ENCODE measurements at regions not wholly inside any gene's neighbourhood (a gene's known extent, or its start where the extent isn't known, plus 50 kb on each side); places are given as distances from the start of the nearest gene placed in this dataset.
A peak's percentile ranks its signal among the peaks of the same experiment; 100 is the strongest.
"Not testable (repeated sequence)": the region's sequence is repeated elsewhere in the genome, so short reads cannot be mapped to it uniquely, and the experiment has no call there.

DNA sequence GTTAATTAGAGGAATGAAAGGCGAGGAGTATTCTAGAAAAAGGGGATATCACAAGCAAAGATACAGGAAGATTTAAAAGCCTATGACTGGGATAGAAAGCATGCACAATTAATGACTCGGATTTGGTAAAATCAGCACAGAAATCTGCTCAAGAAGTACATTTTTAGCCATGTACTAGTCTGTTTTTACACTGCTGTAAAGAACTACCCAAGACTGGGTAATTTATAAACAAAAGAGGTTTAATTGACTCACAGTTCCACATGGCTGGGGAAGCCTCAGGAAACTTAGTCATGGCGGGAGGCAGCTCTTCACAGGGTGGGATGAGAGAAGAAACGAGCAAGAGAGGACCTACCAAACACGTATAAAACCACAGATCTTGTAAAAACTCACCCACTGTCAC, 716.3 kb upstream of the MDGA2 start:
- no peak for DNase-seq (ENCODE audit: low spot score)

DNA sequence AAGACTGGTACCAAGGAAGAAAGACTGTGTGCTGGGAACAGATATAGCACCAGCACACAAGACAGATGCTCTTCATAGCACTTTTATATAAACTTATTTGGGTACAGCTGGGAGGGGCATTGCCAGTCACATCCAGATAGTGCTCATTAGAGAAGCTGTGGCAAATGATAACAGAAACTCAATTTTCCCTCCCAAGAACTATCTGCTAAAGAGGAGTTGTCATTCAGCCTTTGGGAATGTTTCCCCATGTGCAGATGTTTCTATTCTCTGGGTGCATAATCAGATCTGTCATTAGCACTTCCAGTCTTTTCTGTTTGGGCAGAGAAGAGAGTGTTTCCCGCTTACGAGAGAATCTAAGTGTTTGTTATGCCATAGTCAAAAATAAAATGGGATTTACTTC, 714.9 kb upstream of the MDGA2 start:
- DNase-seq (ENCODE audit: low spot score), result no peak

DNA sequence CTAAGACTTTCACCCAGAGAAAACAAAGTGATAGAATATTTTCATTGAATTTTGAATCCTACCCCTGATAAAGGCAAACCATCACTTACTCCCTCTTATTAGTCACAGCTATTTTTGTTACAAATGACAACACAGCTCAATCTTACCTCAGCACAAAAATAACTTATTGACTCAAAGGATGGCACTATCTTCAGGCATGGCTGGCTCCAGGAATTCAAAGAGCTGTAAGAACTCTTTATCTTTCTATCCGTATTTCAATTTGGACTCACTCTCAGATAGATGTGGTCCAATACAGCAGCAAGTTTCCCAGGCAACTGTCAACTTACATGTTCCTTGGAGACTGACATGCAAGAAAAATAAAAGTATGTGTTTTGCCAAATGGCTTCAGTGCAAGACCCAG, 709.4 kb upstream of the MDGA2 start:
- no peak for DNase-seq (ENCODE audit: low spot score)

DNA sequence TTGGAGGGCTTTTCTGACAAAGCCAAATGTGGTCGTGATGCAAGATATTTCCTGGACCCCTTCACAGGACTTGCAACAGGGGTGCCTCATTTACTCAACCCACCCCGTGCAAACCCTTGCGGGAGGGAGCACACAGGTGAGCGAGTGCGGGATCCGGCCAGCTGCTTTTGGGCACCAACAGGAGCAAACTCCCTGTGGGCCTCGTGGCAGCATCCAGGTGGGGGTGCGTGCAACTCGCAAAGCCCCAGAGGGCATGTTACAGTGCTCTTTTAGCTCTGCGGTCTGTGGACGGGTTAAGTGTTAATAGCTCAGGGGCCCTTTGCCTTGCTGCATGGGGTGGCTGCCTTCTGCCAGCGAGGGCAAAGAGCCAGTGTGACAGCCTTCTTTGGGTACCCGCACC, 707.6 kb upstream of the MDGA2 start:
- DNase-seq (ENCODE audit: low spot score), result peak; percentile 11

DNA sequence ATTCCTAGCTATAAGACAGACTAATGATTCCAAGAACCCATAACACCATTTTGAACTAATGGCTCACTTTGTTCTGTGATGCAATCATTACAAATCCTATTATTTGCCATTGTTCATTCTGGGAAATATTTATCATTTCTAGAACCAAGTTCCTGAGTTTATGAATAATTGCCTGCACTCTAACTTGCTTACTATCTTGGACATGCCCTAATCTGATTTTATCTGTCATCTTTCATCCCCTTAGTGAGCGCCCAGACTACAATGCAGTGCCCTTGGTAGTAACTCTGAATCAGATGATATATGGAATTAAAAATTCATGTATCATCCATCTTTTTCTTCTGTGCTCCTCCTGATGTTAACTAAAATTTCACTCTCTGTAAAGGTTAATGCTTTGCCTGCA, 703.1 kb upstream of the MDGA2 start:
- DNase-seq (ENCODE audit: low spot score), result no peak

DNA sequence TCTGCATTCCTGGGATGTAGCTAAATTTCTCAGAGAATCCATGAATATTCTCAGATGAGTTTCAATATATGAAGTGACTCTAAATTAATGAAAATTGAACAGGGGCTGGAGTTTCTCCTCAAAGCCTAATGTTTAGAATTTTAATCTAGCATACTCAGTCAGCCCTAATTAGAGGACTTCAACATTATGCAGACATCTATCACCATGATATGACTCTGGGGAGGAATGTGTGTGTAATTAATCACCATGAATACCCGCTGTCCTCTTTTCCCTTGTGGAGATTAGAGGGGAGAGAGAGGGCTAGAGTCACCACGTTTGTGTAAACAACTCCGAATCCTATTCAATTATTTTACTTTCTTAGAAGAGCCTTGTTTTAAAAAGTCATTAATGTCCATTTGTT, 698.6 kb upstream of the MDGA2 start:
- DNase-seq (ENCODE audit: low spot score), result no peak

DNA sequence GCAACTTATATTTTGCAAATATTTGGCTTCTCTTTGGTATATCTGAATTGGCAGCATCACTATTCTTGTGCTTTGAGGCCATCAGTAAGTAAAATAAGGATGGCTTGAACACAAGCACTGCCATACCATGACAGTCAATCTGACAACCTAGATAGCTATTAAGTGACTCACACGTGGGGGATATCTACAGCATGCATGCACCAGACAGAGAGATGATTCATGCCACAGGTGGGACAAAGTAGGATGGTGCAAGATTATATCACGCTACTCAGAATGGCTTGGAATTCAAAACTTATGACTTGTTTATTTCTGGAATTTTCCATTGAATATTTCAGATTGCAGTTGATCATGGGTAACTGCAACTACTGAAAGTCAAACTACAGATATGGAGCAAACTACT, 675.6 kb upstream of the MDGA2 start:
- no peak for DNase-seq (ENCODE audit: low spot score)

DNA sequence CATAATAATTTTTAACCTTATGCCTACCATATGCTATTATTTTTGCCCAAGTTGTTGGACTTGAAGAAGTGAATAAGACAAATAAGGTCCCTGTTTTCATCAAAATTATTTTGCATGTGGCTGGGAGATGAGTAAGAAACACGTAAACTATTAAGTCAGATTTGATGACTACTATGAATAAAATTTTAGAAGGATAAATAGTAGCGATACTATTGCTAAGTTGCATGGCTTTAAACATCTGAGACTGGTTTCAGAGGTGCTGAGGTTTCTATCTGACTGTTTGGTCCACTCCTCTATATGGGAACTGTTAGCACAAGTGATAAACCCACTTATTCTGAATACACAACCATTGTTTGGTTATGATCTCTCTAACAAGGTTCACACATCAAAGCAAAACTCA, 674.3 kb upstream of the MDGA2 start:
- no peak for DNase-seq (ENCODE audit: low spot score)

DNA sequence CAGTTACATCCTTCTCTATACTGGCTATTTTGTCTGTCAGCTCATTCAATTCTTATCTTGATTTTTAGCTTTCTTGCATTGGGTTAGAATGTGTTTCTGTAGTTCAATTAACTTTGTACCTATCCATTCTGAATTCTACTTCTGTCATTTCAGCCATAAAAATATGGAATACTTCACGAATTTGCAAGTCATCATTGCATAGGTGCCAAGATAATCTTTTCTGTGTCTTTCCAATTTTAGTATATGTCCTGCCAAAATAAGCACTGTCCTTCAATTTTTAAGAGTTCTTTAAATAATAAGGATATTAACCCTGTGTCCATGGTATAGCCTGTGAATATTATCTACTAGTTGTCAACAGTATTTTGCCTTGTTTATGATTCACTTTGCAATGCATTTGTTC, 665.7 kb upstream of the MDGA2 start:
- no peak for DNase-seq (ENCODE audit: low spot score)

DNA sequence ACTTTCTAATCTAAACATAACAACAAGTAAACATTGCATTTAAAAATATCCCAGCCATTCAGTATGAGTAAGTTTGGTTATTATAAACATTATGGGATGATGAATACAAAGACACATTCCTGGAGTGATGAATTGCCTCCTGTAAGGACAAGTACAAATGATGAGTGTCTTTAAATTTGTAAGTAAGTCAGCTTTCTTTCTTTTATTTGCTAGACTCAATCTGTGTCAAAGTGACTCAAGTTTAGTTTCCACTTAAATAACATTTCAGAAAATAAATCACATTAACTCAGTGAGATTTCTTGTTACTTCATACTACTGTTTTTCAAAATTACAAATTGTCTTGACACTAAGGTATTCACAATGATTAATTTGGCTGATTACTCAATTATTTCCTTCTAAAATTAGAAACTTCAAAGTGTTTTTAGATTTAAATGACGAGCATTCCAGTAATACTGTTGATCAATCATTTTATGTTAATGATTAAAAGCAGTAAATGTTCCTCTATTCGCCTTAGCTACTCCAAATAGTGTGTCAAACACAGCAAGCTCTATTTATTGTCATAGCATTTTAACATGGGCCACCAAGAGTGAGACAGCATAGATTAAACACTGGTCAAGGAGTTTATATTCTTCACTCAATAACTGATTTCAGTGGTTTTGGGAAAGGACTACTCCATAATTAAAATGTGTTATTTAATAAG, 658.0 kb upstream of the MDGA2 start:
- no peak for DNase-seq (ENCODE audit: low spot score)

DNA sequence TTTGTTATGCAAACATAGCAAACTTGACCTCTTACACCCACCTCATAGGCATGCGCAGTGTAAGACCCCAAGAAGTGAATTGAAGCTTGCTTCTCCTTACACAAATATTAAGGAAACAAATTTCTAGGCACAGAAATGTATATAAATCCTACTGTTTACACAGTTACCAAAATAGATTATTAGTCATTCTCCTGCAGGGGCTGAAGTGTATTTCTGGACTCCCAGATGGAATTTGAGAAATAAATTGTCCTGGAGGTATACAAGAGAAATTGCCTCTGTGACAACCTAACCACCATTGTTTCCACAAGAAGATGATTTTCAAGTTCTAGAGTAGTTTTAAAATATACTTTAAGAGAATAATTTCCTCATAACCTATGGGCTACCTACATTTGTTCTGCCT, 656.0 kb upstream of the MDGA2 start:
- DNase-seq (ENCODE audit: low spot score), result no peak

DNA sequence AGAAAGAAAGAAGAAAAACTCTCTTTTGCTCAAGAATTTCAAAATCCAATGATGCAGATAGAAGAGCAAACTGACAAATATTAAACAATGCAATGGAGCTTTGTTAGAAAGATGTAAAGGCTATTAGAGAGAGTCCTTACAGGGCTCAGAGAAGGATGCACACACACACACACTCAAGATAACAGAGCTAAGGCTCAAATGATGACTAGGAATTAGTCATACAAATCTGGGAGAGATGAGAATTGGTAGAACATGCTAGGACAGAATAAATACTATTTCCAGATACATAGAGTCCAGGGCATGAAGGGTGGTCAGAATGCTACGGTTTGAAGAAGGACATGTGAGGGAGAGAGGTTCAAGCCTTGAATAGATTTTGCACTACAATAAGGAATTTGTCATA, 650.1 kb upstream of the MDGA2 start:
- no peak for DNase-seq (ENCODE audit: low spot score)

DNA sequence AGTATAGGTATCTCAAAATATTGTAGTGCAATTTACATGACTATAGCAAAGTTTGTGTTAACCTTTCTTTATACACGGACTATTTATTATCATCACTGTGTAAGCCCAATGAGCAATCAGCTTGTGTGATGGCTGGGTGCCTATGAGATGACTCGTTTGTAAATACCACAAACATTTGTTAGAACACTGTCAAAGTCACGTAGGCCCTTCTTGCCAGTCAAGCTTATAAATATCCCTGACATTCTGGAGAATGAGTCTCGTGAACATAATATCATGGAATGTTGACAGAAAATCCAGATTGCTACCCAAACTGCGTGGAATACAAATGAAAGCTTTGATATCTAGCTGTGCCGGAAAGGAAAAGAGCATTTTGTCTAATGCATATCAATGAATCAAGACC, 648.3 kb upstream of the MDGA2 start:
- DNase-seq (ENCODE audit: low spot score), result no peak

DNA sequence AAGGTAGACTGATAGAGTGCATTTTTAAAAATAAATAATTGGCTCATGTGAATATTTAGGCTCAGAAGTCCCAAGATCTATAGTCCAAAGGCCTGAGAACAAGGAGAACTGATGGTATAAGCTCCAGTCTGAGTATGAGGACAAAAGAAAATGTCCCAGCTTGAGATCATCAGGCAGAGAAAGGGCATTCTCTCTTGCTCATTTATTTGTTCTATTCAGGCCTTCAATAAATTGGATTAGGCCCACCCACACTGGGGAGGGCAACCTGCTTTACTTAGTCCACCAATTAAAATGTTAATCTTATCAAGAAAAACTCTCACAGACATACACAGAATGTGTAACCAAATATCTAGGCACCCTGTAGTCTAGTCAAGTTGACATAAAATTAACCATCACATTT, 644.4 kb upstream of the MDGA2 start:
- no peak for DNase-seq (ENCODE audit: low spot score)

DNA sequence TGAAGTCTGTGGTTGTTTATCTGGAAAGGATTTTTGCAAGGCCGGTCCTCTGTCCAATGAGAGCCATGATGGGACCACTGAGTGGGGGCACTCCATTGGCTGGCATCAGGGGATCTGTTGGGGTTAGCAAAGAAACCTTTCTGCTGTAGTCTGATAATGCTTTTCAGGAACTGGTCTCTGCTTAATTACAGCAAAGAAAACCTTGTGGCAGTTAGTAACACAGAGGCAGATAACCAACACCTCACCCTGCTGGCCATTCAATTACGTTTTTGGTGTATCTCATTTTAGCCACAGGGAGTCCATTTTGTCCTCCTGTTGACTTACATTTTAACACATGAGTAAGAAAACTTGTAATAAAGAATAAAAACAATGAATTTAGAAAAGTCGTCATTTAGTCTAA, 629.3 kb upstream of the MDGA2 start:
- DNase-seq (ENCODE audit: low spot score), result no peak

DNA sequence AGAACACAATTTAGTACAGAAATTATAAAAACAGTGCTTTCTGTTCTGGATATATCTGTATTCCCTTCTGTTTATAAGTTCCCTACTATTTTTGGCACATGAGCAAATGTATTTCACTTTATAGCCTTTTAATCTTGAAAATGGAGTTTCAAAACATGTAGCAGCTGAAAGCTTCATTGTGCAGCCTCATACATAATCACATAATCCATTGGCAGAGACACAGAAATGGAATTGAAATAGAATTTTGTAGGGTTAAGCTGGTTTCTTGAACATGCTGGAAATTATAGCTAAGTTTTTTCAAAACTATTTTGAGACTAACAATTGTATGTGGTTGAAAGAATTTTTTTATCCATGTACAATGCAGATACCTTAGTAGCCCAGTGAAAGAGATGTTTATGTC, 614.3 kb upstream of the MDGA2 start:
- DNase-seq (ENCODE audit: low spot score), result no peak

DNA sequence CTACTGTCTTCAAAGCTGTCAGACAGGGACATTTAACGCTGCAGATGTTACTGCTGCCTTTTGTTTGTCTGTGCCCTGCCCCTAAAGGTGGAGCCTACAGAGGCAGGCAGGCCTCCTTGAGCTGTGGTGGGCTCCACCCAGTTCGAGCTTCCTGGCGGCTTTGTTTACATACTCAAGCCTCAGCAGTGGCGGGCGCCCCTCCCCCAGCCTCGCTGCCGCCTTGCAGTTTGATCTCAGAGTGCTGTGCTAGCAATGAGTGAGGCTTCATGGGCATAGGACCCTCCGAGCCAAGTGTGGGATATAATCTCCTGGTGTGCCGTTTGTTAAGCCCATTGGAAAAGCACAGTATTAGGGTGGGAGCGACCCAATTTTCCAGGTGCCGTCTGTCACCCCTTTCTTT, 609.8 kb upstream of the MDGA2 start:
- not testable (repeated sequence) for DNase-seq (ENCODE audit: low spot score)

DNA sequence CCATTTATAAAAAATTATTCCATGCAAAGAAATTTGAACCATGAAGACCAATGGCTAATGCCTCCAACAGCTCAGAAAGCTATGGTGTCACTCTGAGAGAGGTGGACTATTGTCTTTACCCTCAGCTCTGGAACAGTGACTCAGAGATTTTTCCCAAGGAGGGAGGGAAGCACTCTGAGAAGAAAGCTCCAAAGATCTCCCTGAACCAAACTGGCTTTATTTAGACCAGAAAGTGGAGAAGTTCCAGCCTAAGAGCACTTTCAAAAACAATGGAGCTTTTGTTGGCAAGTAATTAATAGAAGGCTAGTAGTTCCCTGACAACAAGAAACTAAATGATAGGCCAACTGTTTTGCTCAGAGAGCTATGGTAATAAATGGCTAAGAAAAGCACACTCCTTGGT, 599.9 kb upstream of the MDGA2 start:
- no peak for DNase-seq (ENCODE audit: low spot score)

DNA sequence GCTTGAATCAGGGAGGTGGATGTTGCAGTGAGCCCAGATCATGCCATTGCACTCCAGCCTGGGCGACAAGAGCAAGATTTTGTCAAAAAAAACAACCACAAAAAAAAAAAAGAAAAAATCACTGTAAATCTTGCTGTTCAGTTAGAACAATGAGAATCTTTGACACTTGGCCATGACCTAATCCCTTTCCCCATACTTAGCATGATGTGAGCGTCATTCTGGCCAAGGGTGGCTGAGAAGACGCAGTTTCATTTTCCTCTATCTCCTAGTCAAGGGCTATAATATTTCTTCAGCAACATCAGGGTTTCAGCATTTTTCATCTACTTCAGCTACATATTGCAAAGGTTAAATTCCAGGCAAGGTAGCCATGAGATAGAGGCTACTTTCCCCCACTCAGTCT, 599.4 kb upstream of the MDGA2 start:
- DNase-seq (ENCODE audit: low spot score), result no peak

DNA sequence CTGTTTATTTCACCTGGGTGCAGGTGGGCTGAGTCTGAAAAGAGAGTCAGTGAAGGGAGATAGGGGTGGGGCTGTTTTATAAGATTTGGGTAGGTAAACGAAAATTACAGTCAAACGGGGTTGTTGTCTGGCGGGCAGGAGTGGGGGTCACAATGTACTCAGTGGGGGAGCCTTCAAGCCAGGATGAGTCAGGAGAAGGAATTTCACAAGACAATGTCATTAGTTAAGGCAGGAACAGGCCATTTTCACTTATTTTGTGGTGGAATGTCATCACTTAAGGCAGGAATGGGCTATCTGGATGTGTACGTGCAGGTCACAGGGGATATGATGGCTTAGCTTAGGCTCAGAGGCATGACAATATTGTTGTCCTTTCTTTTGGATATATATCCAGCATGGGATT, 592.5 kb upstream of the MDGA2 start:
- not testable (repeated sequence) for DNase-seq (ENCODE audit: low spot score)

DNA sequence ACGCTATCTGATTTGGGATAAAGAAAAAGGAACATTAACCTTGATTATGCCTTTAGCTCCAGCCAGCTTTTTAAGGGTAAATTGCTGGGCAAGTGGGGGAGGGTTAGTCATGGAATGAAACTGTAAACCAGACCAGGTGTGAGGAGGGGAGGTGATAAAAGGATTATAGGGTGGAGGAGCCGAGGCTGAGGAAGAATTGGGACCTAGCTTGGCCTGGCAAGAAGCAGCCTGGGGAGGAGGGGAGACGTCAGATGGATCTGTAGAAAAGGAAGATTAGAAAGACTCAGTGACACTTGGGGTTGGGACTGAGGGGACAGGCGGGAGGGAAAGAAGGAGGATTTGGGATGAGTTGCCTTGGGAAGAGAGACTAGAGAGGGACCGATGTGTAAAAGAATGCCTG, 590.8 kb upstream of the MDGA2 start:
- DNase-seq (ENCODE audit: low spot score), result not testable (repeated sequence)

DNA sequence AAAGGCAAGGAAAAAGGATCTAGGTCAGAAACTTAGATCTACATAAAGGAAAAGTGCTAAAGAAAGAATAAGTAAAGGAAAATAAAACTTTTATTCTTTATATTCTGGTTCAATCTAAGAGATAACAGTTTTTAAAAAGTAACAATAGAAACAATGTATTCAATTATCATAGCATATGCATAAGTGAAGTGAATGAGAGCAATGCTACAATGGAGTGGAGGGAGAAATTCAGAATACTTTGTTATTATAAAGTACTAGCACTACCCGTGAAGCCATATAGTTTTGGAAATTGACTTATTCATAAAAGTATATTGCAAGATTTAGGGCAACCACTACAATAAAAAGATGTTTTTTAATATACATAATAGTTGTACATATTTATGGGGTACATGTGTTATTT, 586.0 kb upstream of the MDGA2 start:
- DNase-seq (ENCODE audit: low spot score), result no peak

DNA sequence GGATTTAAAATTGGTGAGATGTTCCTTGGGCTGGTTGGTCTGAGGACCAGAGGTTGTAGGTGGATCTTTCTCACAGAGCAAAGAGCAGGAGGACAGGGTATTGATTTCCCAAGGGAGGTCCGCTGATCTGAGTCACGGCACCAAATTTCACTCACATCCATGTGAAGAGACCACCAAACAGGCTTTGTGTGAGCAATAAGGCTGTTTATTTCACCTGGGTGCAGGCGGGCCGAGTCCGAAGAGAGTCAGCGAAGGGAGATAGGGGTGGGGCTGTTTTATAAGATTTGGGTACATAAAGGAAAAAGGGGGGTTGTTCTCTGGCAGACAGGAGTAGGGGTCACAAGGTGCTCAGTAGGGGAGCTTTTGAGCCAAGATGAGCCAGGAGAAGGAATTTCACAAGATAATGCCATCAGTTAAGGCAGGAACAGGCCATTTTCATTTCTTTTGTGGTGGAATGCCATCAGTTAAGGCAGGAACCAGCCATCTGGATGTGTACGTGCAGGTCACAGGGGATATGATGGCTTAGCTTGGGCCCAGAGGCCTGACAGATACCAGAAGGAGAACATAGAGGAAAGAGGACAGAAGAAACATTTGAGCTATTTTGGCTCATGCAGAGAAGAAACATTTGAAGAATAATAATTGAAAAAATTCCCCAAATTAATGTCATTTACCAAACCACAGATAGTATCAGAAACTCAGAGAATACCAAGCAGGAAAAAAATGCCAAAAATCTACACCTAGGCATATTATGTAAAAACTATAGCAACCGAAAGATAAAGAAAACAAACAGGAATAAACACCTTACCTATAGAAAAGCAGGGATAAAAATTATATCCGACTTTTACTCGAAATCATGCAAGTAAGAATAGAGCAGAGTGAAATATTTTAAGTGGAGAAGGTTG, 585.2 kb upstream of the MDGA2 start:
- not testable (repeated sequence) for DNase-seq (ENCODE audit: low spot score)

DNA sequence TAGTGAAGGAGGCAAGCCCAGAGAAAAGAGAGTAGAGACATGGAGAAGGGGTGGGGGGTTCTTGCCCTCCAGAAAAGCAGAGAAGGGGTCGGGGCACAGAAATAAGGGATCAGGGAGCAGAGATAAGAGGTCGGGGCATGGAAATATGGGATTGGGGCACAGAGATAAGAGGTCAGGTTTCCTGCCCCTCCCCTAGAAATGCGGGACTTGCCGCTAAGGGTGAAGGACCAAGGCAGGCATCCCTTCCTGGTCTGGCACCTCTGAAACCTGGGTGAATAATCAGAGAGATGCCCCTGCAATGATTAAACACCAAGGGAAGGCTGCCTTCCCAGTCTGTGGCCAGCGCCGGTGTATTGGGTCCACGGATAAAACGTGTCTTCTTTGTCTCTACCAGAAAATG, 584.5 kb upstream of the MDGA2 start:
- not testable (repeated sequence) for DNase-seq (ENCODE audit: low spot score)
